ENCODE measurements at regions not wholly inside any gene's neighbourhood (a gene's known extent, or its start where the extent isn't known, plus 50 kb on each side); places are given as distances from the start of the nearest gene placed in this dataset.
"Not testable (repeated sequence)": the region's sequence is repeated elsewhere in the genome, so short reads cannot be mapped to it uniquely, and the experiment has no call there.

GRCh38 chr21:35537604-35538003 is 488.5 kb upstream of the RUNX1 start:
- no peak for DNase-seq (ENCODE audit: low read depth in 2 of 3, low spot score in 2 of 3)

- no peak for DNase-seq (ENCODE audit: low read depth in 2 of 3, low spot score in 2 of 3)
These were observed 484.8 kb upstream of the RUNX1 start for GRCh38 chr21:35533893-35534292.

- no peak for DNase-seq (ENCODE audit: low read depth in 2 of 3, low spot score in 2 of 3)
These were observed 481.7 kb upstream of the RUNX1 start for GRCh38 chr21:35530766-35531165.

- no peak for DNase-seq (ENCODE audit: low read depth in 2 of 3, low spot score in 2 of 3)
These were observed 480.2 kb upstream of the RUNX1 start for GRCh38 chr21:35529171-35529863.

- peak; percentile 11 to 26 (median 16) for DNase-seq (ENCODE audit: low read depth in 2 of 3, low spot score in 2 of 3)
These were observed 479.3 kb upstream of the RUNX1 start for GRCh38 chr21:35528116-35529042.

- DNase-seq (ENCODE audit: low read depth in 2 of 3, low spot score in 2 of 3): no peak
These were observed 478.3 kb upstream of the RUNX1 start for GRCh38 chr21:35527358-35527757.

- no peak for DNase-seq (ENCODE audit: low read depth in 2 of 3, low spot score in 2 of 3)
These were observed 476.3 kb upstream of the RUNX1 start for GRCh38 chr21:35525443-35525842.

GRCh38 chr21:35521852-35522505 is 472.9 kb upstream of the RUNX1 start:
- no peak for DNase-seq (ENCODE audit: low read depth in 2 of 3, low spot score in 2 of 3)

- DNase-seq (ENCODE audit: low read depth in 2 of 3, low spot score in 2 of 3): no peak
These were observed 472.2 kb upstream of the RUNX1 start for GRCh38 chr21:35521293-35521692.

GRCh38 chr21:35520856-35521255 is 471.8 kb upstream of the RUNX1 start:
- no peak for DNase-seq (ENCODE audit: low read depth in 2 of 3, low spot score in 2 of 3)

GRCh38 chr21:35520302-35520701 is 471.2 kb upstream of the RUNX1 start:
- DNase-seq (ENCODE audit: low read depth in 2 of 3, low spot score in 2 of 3): no peak

GRCh38 chr21:35517865-35518264 is 468.8 kb upstream of the RUNX1 start:
- DNase-seq (ENCODE audit: low read depth in 2 of 3, low spot score in 2 of 3): no peak

- DNase-seq (ENCODE audit: low read depth in 2 of 3, low spot score in 2 of 3): not testable (repeated sequence)
These were observed 467.2 kb upstream of the RUNX1 start for GRCh38 chr21:35516292-35516691.

- no peak for DNase-seq (ENCODE audit: low read depth in 2 of 3, low spot score in 2 of 3)
These were observed 463.2 kb upstream of the RUNX1 start for GRCh38 chr21:35512346-35512745.

- no peak for DNase-seq (ENCODE audit: low read depth in 2 of 3, low spot score in 2 of 3)
These were observed 462.6 kb upstream of the RUNX1 start for GRCh38 chr21:35511696-35512162.

- DNase-seq (ENCODE audit: low read depth in 2 of 3, low spot score in 2 of 3): no peak
These were observed 462.0 kb upstream of the RUNX1 start for GRCh38 chr21:35510957-35511695.

GRCh38 chr21:35510294-35510693 is 461.2 kb upstream of the RUNX1 start:
- DNase-seq (ENCODE audit: low read depth in 2 of 3, low spot score in 2 of 3): no peak

GRCh38 chr21:35509001-35509704 is 460.1 kb upstream of the RUNX1 start:
- DNase-seq (ENCODE audit: low read depth in 2 of 3, low spot score in 2 of 3): no peak

- DNase-seq (ENCODE audit: low read depth in 2 of 3, low spot score in 2 of 3): no peak
These were observed 459.2 kb upstream of the RUNX1 start for GRCh38 chr21:35508139-35508888.

Data from activated CD8-positive, alpha-beta memory T cell treated with anti-CD3 and anti-CD28 coated beads for 48 hours (primary cell).